Stimulated activated naive CD8-positive, alpha-beta T cell treated with anti-CD3 and anti-CD28 coated beads, Interleukin-15, Interleukin-2, amounts not matched to agents 100 ng/mL and 50 ng/mL, for 24 hours (primary cell): ENCODE measurements at regions not wholly inside any gene's neighbourhood (a gene's known extent, or its start where the extent isn't known, plus 50 kb on each side); places are given as distances from the start of the nearest gene placed in this dataset.

Source experiments
- H3K27ac Mint-ChIP-seq: one replicate; pipeline ENCODE4 v1.8.0; 2021; ENCODE audit warnings: mild to moderate bottlenecking, mixed read lengths
- H3K27me3 Mint-ChIP-seq: one replicate; pipeline ENCODE4 v1.8.0; 2021; ENCODE audit warnings: mixed read lengths
- H3K36me3 Mint-ChIP-seq: one replicate; pipeline ENCODE4 v1.8.0; 2021; ENCODE audit warnings: low read depth, mixed read lengths
- H3K4me1 Mint-ChIP-seq: one replicate; pipeline ENCODE4 v1.8.0; 2021; ENCODE audit warnings: low read depth, mixed read lengths
- H3K4me3 Mint-ChIP-seq: one replicate; pipeline ENCODE4 v1.8.0; 2021; ENCODE audit warnings: mild to moderate bottlenecking, mixed read lengths
- H3K9me3 Mint-ChIP-seq: one replicate; pipeline ENCODE4 v1.8.0; 2021; ENCODE audit warnings: mixed read lengths

- H3K27me3 Mint-ChIP-seq: no peaks in the 10 kb centered on the region
- H3K36me3 Mint-ChIP-seq: no peaks in the 10 kb centered on the region
Measured at GRCh38 chrX:17323397-17323796, 51.6 kb upstream of the NHS start.

More at GRCh38 chrX:17323397-17323796, 51.6 kb upstream of the NHS start:
- Mint-ChIP-seq H3K27ac (no peak overlapping the region), H3K4me3 (no peak overlapping the region), H3K9me3 (peaks cover 4% of the 10 kb centered on the region), H3K4me1 (no peaks in the 10 kb centered on the region)
